Omental fat pad (tissue), 3 donors: ENCODE measurements at regions not wholly inside any gene's neighbourhood (a gene's known extent, or its start where the extent isn't known, plus 50 kb on each side); places are given as distances from the start of the nearest gene placed in this dataset.

Experiments
- ATAC-seq: fragments of 150-250 bp; one replicate; pipeline ENCODE4 v1.9.1; 2016; ENCODE audit warnings: mild to moderate bottlenecking, moderate library complexity; ENCODE audit not compliant: low FRiP score
- DNase-seq: peaks from one replicate; pipeline ENCODE4 v3.0.0-alpha.2; 2019; ENCODE audit warnings: low spot score
- CTCF ChIP-seq, 3 donors: fragments of 450-650 bp; IDR thresholded peaks; one replicate each; pipeline ENCODE4 v1.5.1; 2016 to 2017; ENCODE audit warnings: antibody characterized with exemption in 3 of 3, mild to moderate bottlenecking in 3 of 3, moderate library complexity in 2 of 3

GRCh38 chr1:191452586-191452985 lies 705.7 kb upstream of the RGS18 start:
- ATAC-seq, result no peak
- TF ChIP-seq CTCF (IDR thresholded peaks at IDR 0.05), result no peak
- no peak for DNase-seq

GRCh38 chr1:191453487-191453886 lies 704.8 kb upstream of the RGS18 start:
- TF ChIP-seq CTCF (IDR thresholded peaks at IDR 0.05), result no peak
- no peak for ATAC-seq
- no peak for DNase-seq

DNA sequence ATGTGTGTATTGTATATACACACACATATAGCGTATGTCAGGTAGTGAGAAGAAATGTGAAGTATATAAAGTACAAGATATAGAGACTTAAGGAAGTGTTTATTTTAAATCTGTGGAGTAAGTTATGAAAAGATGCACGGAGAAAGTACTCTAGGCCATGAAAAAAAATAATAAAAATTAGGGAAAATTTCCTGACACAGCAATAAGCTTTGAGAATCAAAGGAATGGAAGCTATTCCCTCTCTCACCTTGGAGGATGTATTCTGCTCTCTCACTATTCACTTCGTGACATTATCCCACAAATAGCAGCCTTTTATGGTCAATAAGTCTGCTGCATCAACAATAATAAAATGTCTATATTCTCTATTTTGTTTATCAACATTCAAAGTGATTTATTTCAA lies 700.4 kb upstream of the RGS18 start:
- DNase-seq (no peak), ATAC-seq (no peak)
- no peak for TF ChIP-seq CTCF (IDR thresholded peaks at IDR 0.05)

GRCh38 chr1:191460234-191460633 lies 698.0 kb upstream of the RGS18 start:
- ATAC-seq, result no peak
- TF ChIP-seq CTCF (IDR thresholded peaks at IDR 0.05), result no peak

DNA sequence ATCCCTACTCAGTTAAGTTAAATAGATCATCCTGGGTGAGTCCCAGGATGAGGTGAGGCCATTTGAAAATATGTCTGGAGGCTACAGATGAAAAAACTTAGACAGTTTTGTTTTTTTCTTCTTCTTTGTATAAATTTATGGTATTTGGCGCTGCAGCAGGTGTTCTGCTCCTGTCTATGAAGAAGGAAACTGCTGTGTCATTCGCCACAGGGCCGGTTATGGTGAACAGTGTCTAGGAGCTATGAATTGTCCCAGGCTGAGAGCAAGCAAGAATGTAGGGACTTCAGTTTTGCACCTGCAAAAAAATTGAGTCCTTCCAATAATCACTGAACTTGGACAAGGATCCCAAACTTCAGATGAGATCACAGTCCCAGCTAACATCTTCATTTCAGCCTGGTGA lies 674.3 kb upstream of the RGS18 start:
- no peak for TF ChIP-seq CTCF (IDR thresholded peaks at IDR 0.05)
- DNase-seq (no peak), ATAC-seq (no peak)

More at GRCh38 chr1:191460234-191460633, 698.0 kb upstream of the RGS18 start:
- no peak for DNase-seq

DNA sequence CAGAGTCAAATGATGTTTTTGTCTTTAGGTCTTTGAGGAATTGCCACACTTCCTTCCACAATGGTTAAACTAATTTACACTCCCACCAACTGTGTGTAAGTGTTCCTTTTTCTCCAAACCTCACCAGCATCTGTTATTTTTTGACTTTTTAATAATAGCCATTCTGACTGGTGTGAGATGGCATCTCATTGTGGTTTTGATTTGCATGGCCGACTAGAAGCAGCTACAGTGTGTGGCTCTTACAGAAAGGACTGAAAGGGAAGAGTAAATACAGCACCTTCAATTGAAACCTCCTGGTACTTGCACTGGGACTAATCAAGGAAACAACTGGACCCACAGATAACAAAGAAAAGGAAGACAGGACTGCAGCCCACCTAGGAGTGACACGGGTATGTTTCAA lies 668.0 kb upstream of the RGS18 start:
- no peak for DNase-seq
- no peak for TF ChIP-seq CTCF (IDR thresholded peaks at IDR 0.05)
- no peak for ATAC-seq

DNA sequence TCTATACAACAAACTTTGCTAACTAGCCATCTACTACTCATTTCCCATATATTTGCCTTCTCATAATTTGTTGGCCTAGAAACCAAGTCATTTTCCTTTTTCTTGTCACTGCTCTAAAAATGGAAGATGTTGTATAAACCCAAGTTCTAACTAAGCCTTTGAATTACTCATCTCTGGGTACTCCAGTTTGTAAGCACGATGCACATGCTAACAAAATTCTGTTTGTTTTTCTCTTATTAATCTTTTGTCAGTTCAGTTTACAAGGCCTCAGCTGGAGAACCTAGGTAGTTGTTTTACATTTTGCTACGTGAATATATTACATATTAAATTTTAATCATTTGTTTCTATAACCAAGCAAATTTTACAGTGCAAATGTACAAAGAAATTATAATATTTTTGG lies 663.2 kb upstream of the RGS18 start:
- TF ChIP-seq CTCF (IDR thresholded peaks at IDR 0.05), result no peak
- no peak for ATAC-seq
- no peak for DNase-seq
